Fibroblast of skin of left biceps (primary cell): ENCODE measurements at regions not wholly inside any gene's neighbourhood (a gene's known extent, or its start where the extent isn't known, plus 50 kb on each side); places are given as distances from the start of the nearest gene placed in this dataset.

Experiments used
- DNase-seq, 2 experiments: peaks; one replicate each; pipeline ENCODE4 v3.0.0-alpha.2; 2013; ENCODE audit warnings: low read depth in 2 of 2

DNA sequence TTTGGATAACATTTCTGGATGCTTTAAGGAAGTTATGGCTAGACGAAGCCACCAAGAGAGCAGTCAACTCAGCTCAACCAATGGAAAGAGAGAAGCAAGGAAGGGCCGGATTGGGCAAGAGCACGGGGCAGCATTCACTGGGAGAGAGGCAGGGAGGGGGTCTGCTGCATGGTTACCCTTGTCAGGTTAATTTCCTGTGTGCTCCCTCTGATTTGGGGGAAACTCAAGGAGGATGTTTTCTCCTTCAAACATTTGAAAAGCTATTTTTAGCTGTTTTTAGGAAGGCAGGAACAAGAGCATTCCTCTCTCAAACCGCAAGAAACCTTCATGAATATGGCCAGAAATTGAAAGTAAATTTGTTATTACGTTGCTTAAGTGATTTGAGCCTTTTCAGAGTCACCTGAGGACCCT is 118.5 kb upstream of the ZFHX3 start:
- DNase-seq, result no peak

DNA sequence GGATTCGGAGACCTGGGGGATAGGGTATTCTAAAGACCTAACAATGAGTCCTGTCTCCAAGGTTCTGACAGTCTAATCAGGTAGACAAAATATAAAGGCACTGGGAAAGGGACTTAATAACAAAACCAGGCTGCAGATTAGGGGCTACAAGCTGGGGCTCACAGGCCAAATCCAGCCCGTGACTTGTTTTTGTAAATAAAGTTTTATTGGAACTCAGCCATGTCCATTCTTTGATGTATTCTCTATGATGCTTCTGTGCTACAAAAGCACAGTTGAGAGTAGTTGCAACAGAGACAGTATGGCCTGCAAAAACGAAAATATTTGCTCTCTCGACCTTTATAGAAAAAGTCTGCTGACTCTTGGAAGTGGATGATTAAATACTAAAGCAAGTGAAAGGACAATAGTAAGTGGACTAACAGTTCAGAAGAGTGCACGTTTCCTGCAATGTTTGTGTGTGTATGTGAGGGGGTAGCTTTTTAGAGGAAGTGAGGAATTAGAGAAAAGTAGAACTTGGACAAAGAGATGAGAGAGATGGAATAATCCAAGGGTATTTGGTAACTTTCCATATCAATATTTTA is 115.4 kb upstream of the ZFHX3 start:
- DNase-seq, result no peak

DNA sequence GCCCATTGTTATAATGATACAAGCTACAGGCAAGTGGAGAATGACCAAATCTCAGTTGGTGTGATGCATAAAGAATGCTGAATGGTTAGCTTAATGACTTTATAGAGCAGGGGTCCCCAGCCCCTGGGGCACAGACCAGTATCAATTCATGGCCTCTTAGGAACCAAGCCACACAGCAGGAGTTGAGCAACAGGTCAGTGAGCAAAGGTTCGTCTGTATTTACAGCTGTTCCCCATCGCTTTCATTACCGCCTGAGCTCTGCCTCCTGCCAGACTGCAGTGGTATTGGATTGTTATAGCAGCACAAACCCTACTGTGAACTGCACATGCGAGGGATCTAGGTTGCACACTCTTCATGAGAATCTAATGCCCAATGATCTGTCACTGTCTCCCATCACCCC is 114.0 kb upstream of the ZFHX3 start:
- no peak for DNase-seq

DNA sequence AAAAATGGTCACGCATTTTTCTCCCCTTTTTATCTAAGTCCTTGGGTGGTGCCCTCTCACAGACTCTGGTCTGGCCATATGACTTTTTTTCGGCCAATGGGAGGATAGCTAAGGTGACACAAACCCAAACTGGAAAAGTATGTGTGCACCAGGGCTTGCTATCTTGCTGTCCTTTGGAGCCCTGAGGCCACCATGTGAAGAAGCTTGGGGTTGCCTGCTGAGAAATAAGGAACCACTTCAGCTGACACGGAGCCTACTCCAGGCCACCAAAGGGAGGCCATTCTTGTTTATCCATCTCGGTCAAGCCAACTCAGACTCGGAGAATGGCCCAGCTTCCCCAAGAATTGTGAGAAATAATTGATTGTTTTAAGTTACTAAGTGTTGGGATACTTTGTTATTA is 111.4 kb upstream of the ZFHX3 start:
- no peak for DNase-seq

DNA sequence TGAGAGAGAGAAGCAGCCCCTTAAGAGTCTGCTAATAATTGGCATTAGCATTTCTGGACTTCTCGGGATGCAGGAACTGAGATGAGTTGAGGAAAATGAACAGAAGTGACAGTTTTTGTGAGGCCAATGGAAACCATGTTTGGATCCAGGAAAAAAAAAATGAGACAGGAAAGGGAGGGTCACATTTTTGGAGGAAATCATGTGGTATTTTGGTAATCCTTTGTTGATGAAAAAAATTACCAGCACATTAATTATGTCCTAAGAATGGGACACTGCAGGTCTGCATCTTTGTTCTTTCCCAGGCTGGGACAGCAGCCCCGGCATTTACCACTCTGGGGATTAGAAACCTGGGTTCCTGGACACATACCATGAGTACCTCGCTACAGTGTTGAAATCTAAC is 109.9 kb upstream of the ZFHX3 start:
- no peak for DNase-seq

DNA sequence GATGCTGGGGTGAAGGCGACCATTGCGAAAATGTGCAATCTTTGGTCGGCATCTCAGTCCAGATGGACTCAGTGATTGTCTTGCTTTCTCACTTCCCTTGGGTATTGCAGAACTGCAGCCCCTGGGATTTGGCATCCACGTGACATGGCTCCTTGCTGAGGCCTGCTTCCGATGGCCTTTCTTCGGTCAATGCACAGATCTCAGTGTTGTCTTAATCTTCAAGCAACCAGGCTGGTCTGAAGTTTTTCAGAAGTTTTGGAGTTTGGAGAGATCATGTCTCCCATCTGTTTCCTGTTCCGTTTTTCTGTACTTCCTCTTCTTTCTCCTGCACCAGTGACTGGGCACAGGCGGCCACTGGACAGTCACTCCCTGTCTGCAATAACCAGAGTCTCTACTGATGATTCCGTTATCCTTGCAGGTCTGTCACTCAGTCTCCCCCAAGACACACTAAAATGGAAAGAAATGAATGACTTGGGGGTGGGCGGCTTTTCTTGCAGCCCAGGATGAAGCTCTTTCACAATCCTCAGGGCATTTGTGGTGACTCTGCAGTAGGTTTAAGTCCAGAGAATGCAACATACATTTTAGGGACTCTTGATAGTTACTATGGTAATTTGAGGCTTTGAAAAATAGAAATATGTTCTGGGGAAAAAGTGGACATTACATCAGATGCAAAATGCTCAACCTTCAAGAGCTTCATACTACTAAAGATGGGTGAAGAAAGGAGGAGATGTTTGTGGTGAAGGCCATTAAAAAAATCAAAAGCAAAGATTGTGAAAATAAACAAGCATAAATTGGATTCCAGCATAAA is 106.3 kb upstream of the ZFHX3 start:
- DNase-seq, result no peak

DNA sequence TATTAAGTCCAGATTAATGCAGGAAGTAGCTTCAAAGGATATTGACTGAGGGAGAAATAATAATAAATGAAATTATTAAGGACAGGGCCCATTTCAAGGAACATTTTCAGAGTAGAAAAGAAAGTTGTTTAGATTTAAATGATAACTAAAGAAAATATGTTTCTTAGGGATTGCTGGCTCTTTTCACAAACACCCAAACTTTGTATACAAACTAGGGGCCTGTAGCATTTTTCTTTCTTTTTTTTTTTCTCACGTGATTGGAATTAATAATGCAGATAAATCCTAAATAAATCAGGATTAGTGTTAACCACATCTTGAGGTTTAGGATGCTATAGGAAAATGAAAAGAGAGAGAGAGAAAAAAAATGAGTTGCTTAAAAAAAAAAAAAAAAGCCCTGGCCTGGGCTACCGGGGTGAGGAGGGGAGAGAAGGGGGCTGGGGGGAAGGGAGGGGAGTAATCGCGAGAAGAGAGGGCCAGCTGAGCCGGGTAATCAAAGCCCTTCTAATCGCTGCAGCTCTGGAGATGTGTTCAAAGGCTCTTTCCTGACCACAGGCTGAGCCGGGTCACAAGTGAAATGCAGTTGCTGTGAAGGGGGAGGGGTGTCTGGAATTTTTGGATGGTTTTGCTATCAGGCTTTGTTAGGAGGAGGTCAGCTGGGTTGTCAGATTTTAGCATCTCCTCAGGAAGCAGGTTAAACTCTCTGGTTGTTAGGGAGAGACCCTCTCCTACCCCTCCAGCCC is 104.6 kb upstream of the ZFHX3 start:
- DNase-seq, result no peak

DNA sequence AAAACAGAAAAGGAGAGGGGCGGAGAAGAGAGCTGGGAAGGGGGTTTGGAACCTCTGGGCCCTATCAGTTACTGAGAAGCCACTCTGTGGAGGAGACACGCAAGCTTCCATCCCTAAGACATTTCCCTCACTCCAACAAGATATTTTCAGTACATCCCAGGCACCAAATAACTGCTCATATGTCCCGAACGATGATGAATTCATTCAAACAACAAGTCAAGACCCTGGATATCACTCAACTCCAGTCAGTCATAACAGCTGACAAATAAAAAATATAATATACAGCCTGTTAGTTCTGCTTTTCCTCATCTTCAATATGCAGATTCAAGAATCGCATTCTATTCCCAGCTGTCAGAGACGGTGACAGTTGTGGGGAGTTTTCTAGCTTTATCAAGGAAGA is 104.0 kb upstream of the ZFHX3 start:
- no peak for DNase-seq

DNA sequence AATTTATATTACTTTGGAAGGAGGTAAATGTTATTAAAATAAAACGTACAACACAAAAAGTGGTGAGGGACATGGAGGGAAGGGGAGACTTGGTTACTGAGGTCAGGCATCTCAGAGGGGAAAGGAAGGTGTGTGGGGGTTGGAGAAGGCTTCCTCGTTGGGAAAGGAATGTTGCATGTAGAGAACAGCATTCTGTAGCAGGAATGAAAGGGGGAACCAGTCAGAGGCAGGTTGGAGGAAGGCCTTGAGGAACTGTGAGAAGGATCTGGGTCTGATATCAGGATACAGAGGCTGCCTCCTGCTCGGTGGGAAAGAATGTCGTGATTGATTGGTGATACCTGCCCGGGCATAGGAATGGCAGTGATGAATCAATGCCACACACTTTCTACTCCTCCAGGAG is 103.3 kb upstream of the ZFHX3 start:
- DNase-seq, result no peak

DNA sequence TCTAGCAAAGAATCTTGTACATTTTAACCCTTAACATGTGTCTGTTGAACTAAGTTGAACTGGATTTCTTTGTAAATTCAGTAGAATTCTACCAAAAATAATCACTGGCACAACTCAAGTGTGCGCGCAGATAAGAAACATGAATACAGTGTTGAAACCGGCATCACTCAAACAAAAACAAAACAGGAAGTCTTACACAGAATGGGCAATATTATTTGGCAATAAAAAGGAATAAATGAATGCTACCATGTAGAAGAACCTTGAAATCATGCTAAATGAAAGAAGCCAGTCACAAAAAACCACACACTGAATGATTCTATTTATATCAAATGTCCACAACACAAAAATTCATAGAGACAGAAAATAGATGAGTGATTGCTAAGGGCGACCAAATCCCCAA is 102.9 kb upstream of the ZFHX3 start:
- DNase-seq, result no peak

DNA sequence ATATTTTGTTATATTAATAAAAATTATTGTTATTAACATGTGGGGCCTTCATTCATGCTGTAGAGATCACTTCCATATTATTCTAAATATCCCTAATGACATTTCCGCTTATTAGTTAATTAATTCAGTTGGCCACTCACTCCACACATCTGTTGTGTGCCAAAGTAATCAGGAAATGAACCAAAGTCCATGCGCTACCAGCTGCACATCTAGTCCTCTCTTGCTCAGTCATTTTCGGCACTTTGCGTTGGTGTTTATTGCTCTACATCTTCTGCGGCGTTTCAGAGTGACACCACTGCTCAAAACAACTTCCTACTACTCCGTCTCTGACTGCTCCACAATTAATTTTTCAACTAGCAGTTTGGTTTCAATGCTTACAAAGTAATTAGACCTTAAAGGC is 101.4 kb upstream of the ZFHX3 start:
- no peak for DNase-seq

DNA sequence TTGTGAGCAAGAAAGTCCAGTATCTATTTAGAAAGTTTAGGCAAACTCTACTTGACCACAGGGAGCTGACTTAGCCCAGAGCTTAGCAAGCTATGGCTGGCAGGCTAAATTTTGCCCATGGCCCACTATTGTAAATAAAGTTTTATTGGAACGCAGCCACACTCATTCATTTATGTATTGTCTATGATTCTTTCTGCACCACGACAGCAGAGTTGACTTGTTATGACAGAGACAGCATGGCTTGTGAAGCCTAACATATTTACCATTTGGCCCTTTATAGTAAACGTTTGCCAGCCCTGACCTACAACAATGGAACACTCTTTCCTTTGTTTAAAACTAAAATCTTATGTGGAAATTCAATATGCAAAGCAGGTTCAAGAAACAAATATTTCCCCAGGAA is 100.0 kb upstream of the ZFHX3 start:
- DNase-seq, result no peak

DNA sequence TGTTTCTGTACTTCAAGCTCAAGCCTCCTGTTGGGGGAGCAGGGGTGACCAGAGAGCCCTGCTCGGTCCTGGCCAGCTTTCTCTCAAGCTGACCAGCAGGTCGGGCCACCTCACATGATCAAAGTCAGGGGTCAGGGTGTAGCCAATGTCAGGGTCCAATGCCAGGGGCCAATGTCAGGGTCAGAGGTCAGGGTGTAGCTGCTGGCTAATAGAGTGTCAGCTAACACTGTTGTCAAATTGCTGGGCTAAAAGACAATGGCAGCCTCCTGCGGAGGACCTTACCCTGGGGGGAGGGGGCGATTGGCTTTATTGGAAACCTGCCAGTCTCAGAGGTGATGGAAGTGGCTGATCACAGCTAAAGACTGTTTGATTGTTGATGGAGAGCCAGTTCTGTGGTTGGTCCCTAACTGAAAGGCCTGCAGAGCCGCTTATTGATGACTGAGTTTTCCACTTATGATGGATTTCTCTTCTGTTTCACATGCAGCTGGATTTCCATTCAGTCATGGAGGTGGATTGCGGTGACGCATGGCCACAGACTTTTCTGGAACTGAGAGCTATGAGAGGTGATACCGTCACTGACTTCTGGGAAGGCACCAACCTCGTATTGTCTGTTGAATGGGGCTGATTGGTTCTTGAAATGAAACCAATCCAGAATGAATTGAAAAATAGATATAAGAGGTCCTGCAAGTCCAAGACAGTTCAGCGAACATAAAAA is 97.4 kb upstream of the ZFHX3 start:
- DNase-seq, result no peak

DNA sequence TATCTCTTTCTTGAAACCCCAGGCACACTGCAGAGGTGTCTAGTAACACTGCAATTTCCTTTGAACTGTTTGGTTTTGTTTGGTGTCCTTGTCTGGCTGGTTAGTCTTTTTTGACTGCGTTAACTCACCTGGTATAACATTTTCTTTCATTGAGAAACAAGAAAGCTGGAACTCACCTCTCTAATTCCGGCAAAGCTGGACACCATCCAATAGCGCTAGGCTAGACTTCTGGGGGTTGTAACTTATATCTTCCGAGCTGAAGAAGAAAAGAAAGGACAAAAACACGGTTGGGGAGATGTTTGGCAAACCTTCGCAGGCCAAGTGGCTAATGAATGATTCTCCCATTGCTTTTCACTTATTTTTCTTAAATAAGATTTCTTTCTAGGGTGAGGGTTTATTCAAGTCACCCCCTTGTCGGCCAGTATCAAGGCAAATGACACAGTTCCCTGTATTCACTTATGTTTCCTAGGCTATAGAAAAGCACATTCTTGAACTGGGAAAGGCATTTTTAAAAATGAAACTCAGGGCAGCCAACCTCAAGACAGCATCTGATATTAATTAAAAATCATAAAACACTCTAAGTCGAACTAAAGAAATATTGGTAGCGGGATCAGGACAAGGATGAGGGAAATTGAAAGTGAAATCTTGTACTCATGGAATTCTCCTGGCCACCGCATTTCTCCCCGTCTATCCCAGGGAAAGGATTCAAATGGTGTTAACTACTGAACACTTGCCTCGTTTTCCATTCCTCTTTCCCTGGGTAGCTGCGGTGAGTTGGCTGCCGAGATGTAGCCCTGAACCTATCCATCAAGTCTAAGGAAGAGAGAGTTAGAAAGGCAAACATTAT is 95.9 kb upstream of the ZFHX3 start:
- peak; percentile 40 to 46 for DNase-seq

DNA sequence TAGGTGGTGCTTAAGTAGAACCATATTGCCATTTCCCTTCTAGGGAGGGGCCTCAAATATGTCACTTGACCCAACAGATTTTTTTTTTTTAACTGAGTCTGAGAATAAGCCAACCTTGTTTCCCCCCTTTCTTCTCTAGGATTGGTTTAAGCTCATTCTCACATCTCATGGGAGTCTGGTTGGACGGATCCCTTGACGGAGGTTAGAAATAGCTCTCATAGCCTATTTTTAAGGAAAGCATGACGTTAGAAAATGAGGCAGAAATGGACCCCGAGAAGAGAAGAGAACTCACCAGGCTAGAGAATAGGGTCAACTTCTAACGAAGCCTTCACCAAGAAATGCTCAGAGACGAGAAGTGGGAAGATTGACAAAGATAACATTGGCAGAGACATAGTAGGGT is 95.1 kb upstream of the ZFHX3 start:
- DNase-seq, result no peak

DNA sequence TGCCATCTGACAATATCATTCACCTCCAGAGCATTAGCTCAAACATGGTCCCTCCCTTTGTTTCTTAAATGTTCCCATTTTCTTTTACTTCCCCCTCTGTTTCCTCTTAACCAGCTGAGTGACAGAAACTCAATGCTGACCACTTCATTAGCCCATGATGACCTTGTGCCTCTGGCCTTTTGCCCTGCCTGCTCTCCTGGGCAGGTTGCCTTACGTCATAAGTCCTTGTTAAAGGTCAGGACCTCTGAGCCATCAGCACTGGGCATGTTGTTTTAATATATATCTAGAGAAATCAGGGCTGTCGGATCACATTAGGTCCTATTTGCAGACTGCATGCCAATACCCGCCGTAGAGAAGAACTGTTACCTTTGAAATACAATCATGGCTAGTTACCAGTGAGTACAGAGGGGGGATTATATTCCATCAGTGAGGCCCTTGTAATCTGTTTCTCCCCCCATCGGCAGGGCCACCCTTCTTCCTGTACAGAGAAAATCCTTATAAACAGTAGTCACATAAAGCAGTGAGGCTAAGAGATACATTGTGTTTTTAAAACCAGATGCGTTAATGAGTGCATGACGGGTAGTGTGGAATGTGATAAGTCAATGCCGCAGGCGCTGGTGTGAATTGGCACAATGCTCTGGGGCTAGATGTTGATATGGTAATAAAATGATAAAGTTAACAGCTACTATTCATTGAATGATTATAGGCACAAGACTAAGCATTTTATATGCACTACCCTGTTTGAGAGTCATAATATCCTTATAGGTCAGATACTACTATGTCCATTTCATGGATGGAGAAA is 94.3 kb upstream of the ZFHX3 start:
- no peak for DNase-seq

DNA sequence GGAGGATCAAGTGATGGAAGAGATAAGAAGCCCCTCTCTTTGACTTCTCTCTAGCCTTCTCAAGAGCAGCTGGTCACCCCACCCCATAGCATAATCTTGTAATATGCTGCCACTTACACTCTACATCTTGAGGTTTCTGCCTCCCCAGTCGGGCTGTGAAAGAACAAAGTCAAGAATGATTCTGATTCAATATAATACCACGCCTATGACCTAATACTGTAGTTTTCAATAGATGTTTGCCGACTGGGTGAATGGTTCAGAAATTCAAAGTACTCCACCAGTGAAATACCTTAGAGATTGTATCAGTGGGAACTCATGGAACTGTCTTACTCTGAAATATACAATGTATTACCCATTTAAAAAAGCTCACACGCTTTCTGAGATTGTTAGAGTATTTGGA is 93.0 kb upstream of the ZFHX3 start:
- DNase-seq, result no peak

DNA sequence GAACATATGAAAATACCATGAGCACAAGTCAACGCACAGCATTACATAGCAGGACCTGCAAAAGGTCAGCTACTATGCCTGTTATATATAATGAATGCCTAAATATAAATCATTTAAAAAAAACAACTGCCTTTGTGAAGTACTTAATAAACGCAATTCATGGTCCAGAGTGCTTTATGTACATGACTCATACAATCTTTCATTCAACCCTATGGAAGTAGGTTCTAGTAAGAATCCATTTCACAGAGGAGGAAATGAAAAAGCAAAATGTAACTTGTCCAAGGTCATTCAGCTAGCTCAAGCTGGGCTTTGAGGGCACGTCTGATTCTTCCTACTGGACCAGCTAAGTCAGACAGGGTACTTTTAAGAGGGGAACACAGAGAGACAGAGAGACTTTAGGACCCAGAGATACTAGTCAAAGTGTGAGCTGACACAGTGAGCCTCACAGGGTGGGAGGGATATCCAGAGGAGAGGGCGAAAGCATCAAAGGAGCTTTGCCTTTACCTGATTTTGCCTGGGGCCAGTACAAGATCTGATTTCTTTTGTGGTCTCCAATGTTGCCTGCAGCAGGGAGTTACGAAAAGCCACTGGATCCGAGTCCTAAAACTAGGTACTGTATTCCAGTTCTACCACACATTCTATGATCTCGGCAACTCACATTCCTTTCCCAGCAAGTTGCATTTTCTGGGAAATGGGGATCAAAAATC is 83.4 kb upstream of the ZFHX3 start:
- DNase-seq, result no peak

DNA sequence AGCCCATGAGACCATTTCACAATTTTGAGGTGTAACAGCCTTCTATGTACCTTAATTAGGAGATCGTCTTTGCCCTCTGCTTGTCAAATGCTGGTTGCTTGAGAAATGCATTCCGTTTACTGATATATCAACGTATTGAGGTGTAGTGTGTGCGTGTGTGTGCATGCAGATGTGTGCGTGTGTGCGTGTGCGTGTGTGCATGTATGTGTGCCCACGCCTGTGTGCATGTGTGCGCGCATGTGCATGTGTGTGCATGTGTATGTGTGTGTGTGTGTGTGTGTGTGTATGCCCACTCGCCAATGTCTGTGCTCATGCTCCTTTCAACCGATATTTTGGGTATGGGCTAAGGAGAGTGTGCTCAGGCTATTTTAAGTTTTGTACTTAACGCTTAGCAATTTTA is 81.5 kb upstream of the ZFHX3 start:
- no peak for DNase-seq

DNA sequence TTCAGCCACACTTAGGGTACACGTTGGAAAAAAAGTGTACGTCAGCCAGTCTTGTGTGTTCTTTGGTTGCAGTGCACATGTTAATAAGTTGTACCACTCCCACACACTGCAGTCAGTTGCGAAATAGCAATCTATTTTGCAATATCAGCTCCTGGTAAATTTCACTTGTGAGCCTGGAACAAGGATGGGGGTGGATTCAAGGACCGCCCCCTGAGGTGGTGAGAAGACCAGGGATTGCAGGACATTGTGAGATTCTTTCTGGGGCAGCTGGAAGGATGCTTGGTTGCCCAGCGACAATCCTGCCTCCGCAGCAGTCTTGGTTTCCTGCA is 78.6 kb upstream of the ZFHX3 start:
- peak; percentile 76 to 80 for DNase-seq
